ENCODE measurements at regions not wholly inside any gene's neighbourhood (a gene's known extent, or its start where the extent isn't known, plus 50 kb on each side); places are given as distances from the start of the nearest gene placed in this dataset.
A peak's percentile ranks its signal among the peaks of the same experiment; 100 is the strongest.

DNA sequence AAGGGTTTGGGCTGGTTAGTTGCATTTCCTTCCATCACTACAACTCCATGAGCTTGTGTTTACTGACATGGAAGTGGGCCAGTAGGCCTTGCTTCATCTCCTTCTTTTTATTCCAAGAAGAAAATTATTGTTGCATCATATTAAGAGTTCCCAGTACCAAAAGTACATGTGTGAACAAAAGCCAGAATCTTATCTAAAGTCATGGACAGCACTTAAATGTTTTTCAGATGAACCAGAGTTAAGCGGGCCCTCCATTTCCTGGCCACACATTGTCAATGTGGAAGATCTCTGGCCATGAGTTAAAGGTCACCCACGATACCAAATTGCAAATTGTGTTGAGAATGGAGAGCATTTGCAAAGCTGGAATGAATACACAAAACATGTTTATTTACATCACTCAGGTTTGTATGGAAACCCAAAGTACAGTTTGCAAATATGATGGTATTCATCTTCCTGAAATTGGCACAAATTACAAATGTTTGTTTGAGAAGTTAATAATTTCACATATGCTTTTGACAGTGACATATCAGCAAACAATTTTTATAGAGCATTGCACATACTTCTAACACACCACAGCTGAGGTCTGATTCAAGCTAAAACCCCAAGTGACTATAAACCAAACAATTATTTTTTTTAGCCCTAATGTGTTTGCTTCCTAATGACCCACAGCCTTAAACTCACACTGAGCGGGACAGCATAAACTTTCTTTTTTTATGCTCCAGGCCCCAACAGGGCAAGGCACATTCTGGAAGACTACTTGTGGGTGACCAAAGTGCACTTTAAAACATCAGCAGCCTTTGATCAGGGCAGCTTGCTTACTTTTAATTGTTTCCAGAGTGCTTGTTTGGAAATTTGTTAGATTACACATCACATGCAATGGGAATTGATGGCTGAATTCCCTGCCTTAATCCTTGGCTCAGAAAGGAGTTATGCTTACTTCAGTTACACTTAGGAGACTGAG lies 502.9 kb upstream of the SLIT2 start:
- TF ChIP-seq CTCF (IDR thresholded peaks at IDR 0.05) (no peak), POLR2A (IDR thresholded peaks at IDR 0.05) (no peak)
- H3K36me3 ChIP-seq (replicated peaks in 1 of 2): no peaks in the 10 kb centered on the region
- intact Hi-C loops (cut with DNase I): no loop called here
- WGBS, 4 donors: 58 to 64% (median 62%) methylated on average over 3 of the region's 3 CpGs
- peak in 6 of 7 donors; percentile 17 to 59 (median 40) for DNase-seq
- H3K27ac ChIP-seq: peak overlapping the region in 1 of 5 donors; percentile 16
- no peaks in the 10 kb centered on the region for H3K27me3 ChIP-seq
- H3K4me1 ChIP-seq (replicated peaks in 1 of 2): no peaks in the 10 kb centered on the region
- no peak overlapping the region for H3K4me3 ChIP-seq
- no peaks in the 10 kb centered on the region for H3K9me3 ChIP-seq (replicated peaks in 1 of 3)

DNA sequence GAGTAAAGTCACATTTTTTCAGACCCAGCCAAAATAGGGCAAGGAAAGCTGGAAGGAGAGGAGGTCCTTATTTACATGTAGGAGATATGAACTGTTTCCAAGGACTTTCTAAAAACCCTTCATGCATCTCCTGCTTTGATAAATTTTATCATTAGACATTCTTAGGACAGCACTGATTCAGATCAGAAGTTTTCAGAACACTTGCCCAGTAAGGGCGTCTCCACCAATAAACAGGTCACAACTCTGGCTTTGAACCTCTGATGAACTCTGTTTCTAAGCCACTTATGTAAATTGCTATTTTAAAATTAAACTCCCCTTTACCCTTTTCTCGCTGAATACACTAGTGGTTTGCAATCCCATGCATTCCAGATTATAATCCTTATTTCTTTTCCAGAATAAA lies 505.3 kb upstream of the SLIT2 start:
- Histone ChIP-seq H3K27ac (no peak overlapping the region), H3K36me3 (replicated peaks in 1 of 2) (no peaks in the 10 kb centered on the region), H3K27me3 (no peaks in the 10 kb centered on the region), H3K4me1 (replicated peaks in 1 of 2) (no peaks in the 10 kb centered on the region), H3K9me3 (replicated peaks in 1 of 3) (no peaks in the 10 kb centered on the region), H3K4me3 (no peak overlapping the region)
- DNase-seq: no peak
- no peak for TF ChIP-seq CTCF (IDR thresholded peaks at IDR 0.05)
- no peak for TF ChIP-seq POLR2A (IDR thresholded peaks at IDR 0.05)
- intact Hi-C loops (cut with DNase I): no loop called here
- WGBS, 4 donors: 42 to 74% (median 72%) methylated on average over 2 of the region's 2 CpGs

- H3K36me3 ChIP-seq (replicated peaks in 1 of 2): no peaks in the 10 kb centered on the region
- H3K9me3 ChIP-seq (replicated peaks in 1 of 3): no peaks in the 10 kb centered on the region
- no peak overlapping the region for H3K27ac ChIP-seq
- intact Hi-C loops (cut with DNase I): no loop called here
- no peak for DNase-seq
- 66 to 83% (median 75%) methylated on average over 2 of the region's 2 CpGs for WGBS, 4 donors
- TF ChIP-seq CTCF (IDR thresholded peaks at IDR 0.05) (no peak), POLR2A (IDR thresholded peaks at IDR 0.05) (no peak)
- no peaks in the 10 kb centered on the region for H3K4me1 ChIP-seq (replicated peaks in 1 of 2)
- no peak overlapping the region for H3K4me3 ChIP-seq
- H3K27me3 ChIP-seq: no peaks in the 10 kb centered on the region
Measured at GRCh38 chr4:19743115-19743638, 508.5 kb upstream of the SLIT2 start.

DNA sequence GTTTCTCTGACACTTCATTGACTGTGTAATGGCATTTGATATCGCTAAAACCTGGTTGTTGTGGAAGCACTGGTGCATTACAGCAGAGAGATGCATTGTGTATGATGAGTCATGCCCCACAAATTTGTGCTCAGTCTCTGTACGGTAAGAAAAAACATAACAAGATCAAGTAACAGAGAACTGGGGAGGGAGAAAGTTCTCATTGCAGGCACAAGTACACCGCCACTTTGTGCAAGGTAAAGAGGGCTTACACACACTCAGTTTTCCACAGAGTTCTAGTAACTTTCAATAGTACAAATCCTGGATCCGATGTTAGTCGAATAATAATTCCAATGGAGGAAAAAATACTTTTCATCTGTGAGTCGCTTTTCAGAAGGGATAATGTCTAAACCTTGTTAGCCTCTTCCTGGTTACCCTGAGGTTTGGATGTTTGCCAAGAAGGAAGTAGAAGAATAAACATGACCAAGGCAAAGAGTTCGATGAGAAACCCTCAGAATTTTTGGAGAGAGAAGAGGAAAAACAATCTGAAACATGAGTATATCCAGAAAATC lies 512.5 kb upstream of the SLIT2 start:
- WGBS, 4 donors: 50 to 59% (median 57%) methylated on average over 7 of the region's 7 CpGs
- peak in 1 of 6 experiments; percentile 9 for TF ChIP-seq CTCF (IDR thresholded peaks at IDR 0.05)
- TF ChIP-seq POLR2A (IDR thresholded peaks at IDR 0.05): no peak
- no peak overlapping the region for H3K4me3 ChIP-seq
- no peaks in the 10 kb centered on the region for H3K27me3 ChIP-seq
- H3K27ac ChIP-seq: no peak overlapping the region
- intact Hi-C loops (cut with DNase I): no loop called here
- DNase-seq: peak in 3 of 7 donors; percentile 11 to 22 (median 21)
- H3K36me3 ChIP-seq (replicated peaks in 1 of 2): no peaks in the 10 kb centered on the region
- H3K9me3 ChIP-seq (replicated peaks in 1 of 3): no peaks in the 10 kb centered on the region
- H3K4me1 ChIP-seq (replicated peaks in 1 of 2): no peaks in the 10 kb centered on the region

All from adrenal gland (tissue), 9 donors.